ENCODE measurements at regions not wholly inside any gene's neighbourhood (a gene's known extent, or its start where the extent isn't known, plus 50 kb on each side); places are given as distances from the start of the nearest gene placed in this dataset.

DNA sequence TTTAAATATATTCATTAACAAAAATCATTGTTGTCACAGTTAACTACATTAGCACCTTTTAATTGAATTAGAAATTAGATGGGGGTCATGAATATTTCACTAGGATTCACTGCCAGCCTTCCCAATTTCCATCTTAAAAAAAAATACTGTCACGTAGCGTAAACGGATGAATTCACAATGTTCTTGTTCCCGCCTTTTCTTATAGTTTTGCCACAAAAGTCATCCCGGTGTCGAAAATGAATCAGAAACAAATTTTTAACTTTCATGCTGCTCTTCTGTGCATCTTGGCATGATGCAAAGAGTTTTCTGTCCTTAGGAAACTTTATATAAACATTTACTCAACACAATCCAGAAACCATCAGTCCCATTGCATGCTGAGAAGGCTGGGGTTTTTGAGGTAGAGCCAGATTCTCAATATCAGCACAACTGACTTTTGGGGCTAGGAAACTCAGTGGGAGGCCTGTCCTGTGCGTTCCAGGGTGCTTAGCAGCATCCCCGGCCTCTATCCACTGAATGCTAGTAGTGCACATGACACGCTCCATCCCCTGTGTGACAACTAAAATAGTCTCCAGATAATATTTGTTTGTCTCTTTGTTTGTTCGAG is 252.9 kb upstream of the XYLT1 start:
- no peak for FAIRE-seq

DNA sequence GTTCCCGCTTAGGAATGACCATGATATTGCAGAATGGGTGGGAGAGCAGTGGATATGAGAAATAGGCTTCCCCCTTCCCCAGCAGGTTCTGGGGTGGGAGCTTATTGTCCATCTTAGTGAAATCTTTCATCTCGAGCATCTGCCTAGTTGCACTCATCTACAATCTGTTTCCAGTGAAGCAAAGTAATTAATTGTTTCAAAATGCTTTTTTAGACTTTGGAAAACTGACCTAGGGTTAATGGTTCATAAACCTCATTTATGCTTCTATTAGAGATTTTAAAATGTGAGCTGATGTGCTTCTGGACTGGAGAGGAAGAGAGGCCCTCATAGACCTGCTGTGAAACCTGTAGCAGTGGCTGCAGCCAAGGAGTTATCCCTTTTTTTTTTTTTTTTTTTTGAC is 247.7 kb upstream of the XYLT1 start:
- FAIRE-seq, result no peak

DNA sequence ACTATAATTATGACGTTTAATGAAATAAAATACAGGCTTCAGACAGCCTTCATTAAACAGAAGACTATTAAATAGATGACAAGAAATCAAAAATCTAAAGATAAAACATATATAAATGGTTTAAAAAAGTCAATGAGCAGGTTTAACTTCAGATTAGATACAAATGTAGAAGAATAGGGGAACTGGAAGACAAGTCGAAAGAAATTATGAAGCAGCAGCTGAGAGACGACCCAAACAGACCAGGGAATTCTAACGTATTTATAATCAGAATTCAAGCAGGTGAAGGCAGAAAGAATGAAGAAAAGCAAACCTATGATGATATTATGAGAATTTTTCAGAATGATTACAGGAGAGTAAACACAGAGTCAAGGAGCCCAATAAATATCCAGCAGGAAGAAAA is 235.1 kb upstream of the XYLT1 start:
- FAIRE-seq, result no peak

DNA sequence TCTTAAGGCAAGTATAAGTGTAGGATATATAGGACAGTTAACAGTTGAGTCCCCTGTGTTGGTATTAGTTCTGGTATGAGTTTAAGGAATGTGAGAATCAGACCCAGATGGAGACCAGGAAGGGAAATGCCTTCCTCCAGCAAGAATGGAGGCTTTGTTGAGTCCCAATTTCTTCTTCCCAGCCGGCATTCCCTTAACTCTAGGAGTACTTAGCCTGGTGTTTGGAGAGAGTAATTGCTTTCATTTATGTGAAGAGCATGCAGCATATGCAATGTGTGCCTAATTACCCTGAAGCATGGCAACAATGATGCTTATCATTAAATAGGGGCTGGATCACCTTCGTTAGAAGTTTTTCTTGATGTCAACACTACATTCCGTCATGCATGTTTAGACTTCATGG is 225.9 kb upstream of the XYLT1 start:
- FAIRE-seq, result no peak

GRCh38 chr16:17692484-17692883 is 221.7 kb upstream of the XYLT1 start:
- no peak for FAIRE-seq

DNA sequence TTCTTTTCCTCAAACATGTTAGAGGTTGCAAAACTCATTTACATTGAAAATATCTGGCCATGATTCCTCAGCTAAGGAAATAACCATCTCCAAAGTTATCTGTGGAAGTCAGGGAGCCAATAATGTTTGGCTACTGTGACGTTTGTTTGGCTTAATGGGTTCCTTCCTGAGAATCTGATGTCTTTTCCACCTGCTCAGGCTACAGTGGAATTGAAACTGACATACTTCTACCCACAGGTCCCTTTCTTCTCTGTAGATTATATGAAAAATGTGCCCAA is 221.1 kb upstream of the XYLT1 start:
- FAIRE-seq, result no peak

GRCh38 chr16:17691106-17691898 is 220.5 kb upstream of the XYLT1 start:
- no peak for FAIRE-seq

DNA sequence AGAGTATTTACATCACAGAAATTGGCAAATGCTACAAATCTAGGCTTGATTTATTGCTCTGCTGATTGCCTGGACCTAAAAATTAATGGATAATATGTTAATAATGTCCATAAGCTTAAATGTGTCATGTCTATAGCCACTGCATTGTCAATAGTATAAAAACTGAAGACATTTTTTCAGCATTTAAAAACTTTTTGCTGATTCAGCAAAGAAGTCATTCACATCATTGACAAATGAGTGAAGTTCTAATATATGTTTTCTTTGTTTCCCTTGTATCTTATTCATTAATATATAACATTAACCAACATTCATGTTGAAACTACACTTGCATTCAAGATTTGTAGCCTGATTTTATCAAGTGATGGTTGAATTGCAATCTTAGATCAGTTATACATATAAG is 214.7 kb upstream of the XYLT1 start:
- FAIRE-seq, result no peak

DNA sequence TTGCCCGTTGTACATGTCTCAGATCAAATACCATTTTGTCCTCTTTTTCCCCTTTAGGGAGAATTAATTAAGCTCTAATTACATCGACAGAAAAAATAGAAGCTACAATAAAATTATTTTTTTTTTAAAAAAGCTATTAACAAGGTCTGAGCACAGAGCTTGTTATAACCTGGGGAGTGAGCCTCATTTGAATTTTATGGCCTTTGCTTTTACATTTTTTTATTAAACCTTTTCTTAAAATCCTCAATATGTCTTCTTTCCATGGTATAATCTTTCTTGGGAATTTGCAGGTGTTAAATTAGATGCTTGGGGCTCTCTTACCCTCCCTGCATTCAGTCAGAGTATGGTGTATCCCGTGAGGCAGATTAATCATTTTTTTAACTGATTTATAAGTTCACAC is 212.5 kb upstream of the XYLT1 start:
- no peak for FAIRE-seq

GRCh38 chr16:17676171-17676570 is 205.4 kb upstream of the XYLT1 start:
- no peak for FAIRE-seq

- no peak for FAIRE-seq
These were observed 197.6 kb upstream of the XYLT1 start for GRCh38 chr16:17668386-17668785.

- FAIRE-seq, result no peak
These were observed 195.5 kb upstream of the XYLT1 start for GRCh38 chr16:17666293-17666692.

GRCh38 chr16:17658881-17659280 is 188.1 kb upstream of the XYLT1 start:
- no peak for FAIRE-seq

DNA sequence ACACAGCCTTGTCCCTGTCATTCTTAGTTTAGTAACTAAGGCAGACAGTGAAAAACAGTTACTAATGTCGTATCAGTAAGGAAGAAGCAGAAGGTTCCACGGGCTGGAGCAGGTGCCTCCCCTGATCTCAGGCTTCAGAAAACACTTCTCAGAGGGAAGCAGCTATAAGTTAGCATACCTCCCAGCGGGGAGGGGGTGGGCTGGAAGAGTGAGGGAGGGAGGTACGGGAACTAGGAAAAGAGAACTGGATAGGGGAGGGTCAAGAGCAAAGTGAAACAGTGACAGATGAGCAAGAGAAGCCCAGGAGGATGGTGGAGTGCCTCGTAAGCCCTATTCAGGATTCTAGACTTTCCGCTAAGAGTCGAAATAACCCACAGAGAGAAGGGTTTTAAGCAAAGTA is 186.3 kb upstream of the XYLT1 start:
- no peak for FAIRE-seq

DNA sequence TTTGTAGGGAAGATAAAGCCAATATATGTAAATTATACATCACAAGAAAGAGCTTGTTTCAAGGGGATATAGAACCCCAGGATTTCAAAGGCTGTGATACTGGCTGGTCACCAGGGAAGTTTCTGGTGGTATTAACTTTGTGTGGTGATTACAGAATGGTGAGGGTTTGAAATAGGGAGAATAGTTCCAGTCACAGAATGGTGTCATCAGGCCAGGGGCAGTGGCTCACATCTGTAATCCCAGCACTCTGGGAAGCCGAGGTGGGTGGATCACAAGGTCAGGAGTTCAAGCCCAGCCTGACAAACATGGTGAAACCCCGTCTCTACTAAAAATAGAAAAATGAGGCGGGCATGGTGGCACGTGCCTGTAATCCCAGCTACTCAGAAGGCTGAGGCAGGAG is 183.8 kb upstream of the XYLT1 start:
- FAIRE-seq, result no peak

GRCh38 chr16:17654142-17654541 is 183.4 kb upstream of the XYLT1 start:
- FAIRE-seq, result no peak

DNA sequence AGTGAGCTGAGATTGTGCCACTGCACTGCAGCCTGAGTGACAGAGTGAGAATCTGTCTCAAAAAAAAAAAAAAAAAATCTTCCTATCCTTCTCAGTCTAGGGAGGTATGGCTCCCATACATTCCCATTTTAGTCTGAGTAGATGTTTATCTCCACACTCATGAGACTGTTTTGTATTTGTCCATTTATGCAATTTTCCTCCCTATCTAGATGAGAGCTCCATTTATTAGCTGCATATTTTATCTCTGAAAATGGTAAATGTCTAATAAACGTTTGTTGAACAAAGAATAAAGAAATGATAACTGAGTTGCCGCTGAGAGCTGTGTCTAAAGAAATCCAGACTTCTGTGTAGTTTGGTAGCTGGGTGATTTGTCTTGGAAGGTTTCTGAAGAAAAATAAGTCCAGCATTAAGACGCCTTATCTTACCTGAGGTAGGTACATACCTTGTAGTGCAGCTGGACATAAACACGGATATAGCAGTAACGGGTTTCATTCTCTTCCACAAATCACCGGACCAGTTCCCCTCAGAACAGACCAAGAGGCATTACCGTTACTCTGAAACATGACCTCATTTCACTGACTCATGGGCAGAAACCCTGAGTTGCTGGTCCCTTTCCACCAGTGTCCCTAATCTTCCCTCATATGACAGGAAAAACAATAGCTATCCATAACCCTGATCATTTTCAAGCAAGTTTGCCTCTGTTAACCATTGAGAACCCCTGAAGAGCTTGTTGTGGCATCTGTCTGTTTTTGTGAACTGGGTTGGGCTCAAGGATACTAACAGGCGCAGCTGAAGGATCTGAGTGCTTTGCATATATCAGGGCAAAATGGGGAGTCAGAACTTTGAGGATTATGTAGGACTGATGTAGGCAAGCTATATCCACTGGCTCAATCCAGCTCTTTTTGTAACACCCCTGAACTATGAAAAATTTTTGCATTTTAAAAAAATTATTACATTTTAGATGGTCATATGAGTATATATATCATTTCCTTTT is 177.4 kb upstream of the XYLT1 start:
- no peak for FAIRE-seq

- no peak for FAIRE-seq
These were observed 173.2 kb upstream of the XYLT1 start for GRCh38 chr16:17643935-17644334.

- no peak for FAIRE-seq
These were observed 171.2 kb upstream of the XYLT1 start for GRCh38 chr16:17641990-17642389.

GRCh38 chr16:17638134-17638533 is 167.4 kb upstream of the XYLT1 start:
- no peak for FAIRE-seq

GRCh38 chr16:17635183-17635582 is 164.4 kb upstream of the XYLT1 start:
- FAIRE-seq, result no peak

- FAIRE-seq, result no peak
These were observed 162.6 kb upstream of the XYLT1 start for GRCh38 chr16:17633181-17633951.

DNA sequence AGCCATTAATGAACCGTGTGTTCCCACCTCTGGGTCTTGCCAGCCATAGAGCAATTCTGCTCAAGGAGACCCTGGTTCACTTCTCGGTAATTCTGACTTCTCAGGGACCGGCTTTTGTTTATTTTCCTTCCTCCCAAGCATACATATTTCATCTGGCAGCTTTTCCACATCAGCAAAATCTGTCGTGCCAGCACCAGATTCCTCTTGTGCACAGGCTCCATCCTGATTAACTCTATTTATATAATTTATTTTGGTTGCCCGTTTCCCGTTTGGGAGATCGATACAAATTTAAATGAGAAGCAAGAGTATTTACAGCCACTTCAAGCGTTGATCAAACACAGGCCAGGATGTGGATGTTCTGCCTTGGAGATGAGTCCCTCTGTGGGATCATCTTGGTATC is 161.9 kb upstream of the XYLT1 start:
- no peak for FAIRE-seq
